Liver (tissue), 8 donors: ENCODE measurements at regions not wholly inside any gene's neighbourhood (a gene's known extent, or its start where the extent isn't known, plus 50 kb on each side); places are given as distances from the start of the nearest gene placed in this dataset.
"Not testable (repeated sequence)": the region's sequence is repeated elsewhere in the genome, so short reads cannot be mapped to it uniquely, and the experiment has no call there.

Source experiments
- DNase-seq: peaks from one replicate; pipeline ENCODE4 v3.0.0-alpha.2; 2017; ENCODE audit warnings: low spot score
- H3K27ac ChIP-seq, 2 donors: one replicate each; pipeline ENCODE4 v1.7.0; 2013; ENCODE audit warnings: inconsistent platforms in 2 of 2, low read length in 2 of 2, control low read depth in 1 of 2, low read depth in 1 of 2, mild to moderate bottlenecking in 1 of 2
- H3K27me3 ChIP-seq, 4 donors: one replicate each; pipeline versions ENCODE4 v1.6.1 to v1.7.0; 2013; ENCODE audit warnings: low read length in 3 of 4, inconsistent platforms in 1 of 4, mild to moderate bottlenecking in 1 of 4, moderate library complexity in 1 of 4; ENCODE audit not compliant: control insufficient read depth in 4 of 4, insufficient read depth in 4 of 4
- H3K36me3 ChIP-seq, 4 donors: one replicate each; pipeline versions ENCODE4 v1.6.1 to v1.7.0; 2013; ENCODE audit warnings: low read length in 3 of 4, mild to moderate bottlenecking in 3 of 4, low read depth in 1 of 4, moderate library complexity in 1 of 4; ENCODE audit not compliant: control insufficient read depth in 4 of 4, insufficient read depth in 3 of 4
- H3K4me1 ChIP-seq, 4 donors: one replicate each; pipeline versions ENCODE4 v1.6.1 to v1.7.0; 2013; ENCODE audit warnings: low read length in 3 of 4, mild to moderate bottlenecking in 3 of 4, moderate library complexity in 1 of 4; ENCODE audit not compliant: control insufficient read depth in 4 of 4, insufficient read depth in 4 of 4
- H3K4me3 ChIP-seq, 3 donors: one replicate each; pipeline versions ENCODE4 v1.6.1 to v1.7.0; 2013; ENCODE audit warnings: low read length in 3 of 3, control low read depth in 1 of 3, low read depth in 1 of 3, mild to moderate bottlenecking in 1 of 3
- H3K9ac ChIP-seq, 2 donors: one replicate each; pipeline ENCODE4 v1.7.0; 2013; ENCODE audit warnings: low read length in 2 of 2, mild to moderate bottlenecking in 2 of 2, moderate library complexity in 2 of 2, control low read depth in 1 of 2, low read depth in 1 of 2
- H3K9me3 ChIP-seq, 4 donors: one replicate each; pipeline versions ENCODE4 v1.6.1 to v1.7.0; 2013; ENCODE audit warnings: low read length in 3 of 4; ENCODE audit not compliant: control insufficient read depth in 4 of 4
- EGR1 ChIP-seq, 2 donors: IDR thresholded peaks; 2 replicates each; pipeline ENCODE4 v1.6.1; 2016 to 2018; ENCODE audit warnings: antibody characterized with exemption in 2 of 2, low read depth in 2 of 2
- FOXA1 ChIP-seq: IDR thresholded peaks from 2 replicates; pipeline ENCODE4 v1.6.1; 2016; ENCODE audit warnings: antibody characterized with exemption
- FOXA2 ChIP-seq: IDR thresholded peaks from 2 replicates; pipeline ENCODE4 v1.6.1; 2016; ENCODE audit warnings: antibody characterized with exemption
- GABPA ChIP-seq, 2 donors: IDR thresholded peaks in 1 of 2; conservative IDR thresholded peaks in 1 of 2; 2 replicates each; pipeline ENCODE4 v1.6.1; 2016; ENCODE audit warnings: antibody characterized with exemption in 2 of 2, mild to moderate bottlenecking in 1 of 2, moderate library complexity in 1 of 2
- HNF4A ChIP-seq, 2 donors: conservative IDR thresholded peaks; 2 replicates each; pipeline ENCODE4 v1.6.1; 2016; ENCODE audit warnings: antibody characterized with exemption in 2 of 2, mild to moderate bottlenecking in 2 of 2
- HNF4G ChIP-seq: IDR thresholded peaks from 2 replicates; pipeline ENCODE4 v1.6.1; 2016; ENCODE audit warnings: antibody characterized with exemption
- JUND ChIP-seq, 2 donors: IDR thresholded peaks; 2 replicates each; pipeline ENCODE4 v1.6.1; 2016; ENCODE audit warnings: antibody characterized with exemption in 2 of 2
- RXRA ChIP-seq, 2 donors: IDR thresholded peaks; 2 replicates each; pipeline ENCODE4 v1.6.1; 2017 to 2018; ENCODE audit warnings: antibody characterized with exemption in 2 of 2, mild to moderate bottlenecking in 1 of 2
- YY1 ChIP-seq: IDR thresholded peaks from 2 replicates; pipeline ENCODE4 v1.6.1; 2016; ENCODE audit warnings: antibody characterized with exemption, mild to moderate bottlenecking
- WGBS: extraction: QIAGEN DNeasy Blood & Tissue Kit; methylation state at CpG from one replicate; pipeline ENCODE4 v1.1.7; 2013; 5-methylcytosine and 5-hydroxymethylcytosine counted together
- TF ChIP-seq, protein P1 (sequence below): IDR thresholded peaks from 2 replicates; pipeline ENCODE4 v1.6.1; 2016; ENCODE audit warnings: antibody characterized with exemption
- TF ChIP-seq, protein P2 (sequence below): IDR thresholded peaks from 2 replicates; pipeline ENCODE4 v1.6.1; 2016; ENCODE audit warnings: antibody characterized with exemption
- TF ChIP-seq, protein P3 (sequence below): fragments of 150-350 bp; IDR thresholded peaks from 2 replicates; pipeline ENCODE4 v1.5.1; 2017; ENCODE audit warnings: improper control_type of control experiment, low read depth, low read length; ENCODE audit not compliant: missing input control
- donor health status: healthy.
- donor health status: healthy.
- donor health status: healthy.
- donor health status: healthy.
- donor health status: healthy.

DNA sequence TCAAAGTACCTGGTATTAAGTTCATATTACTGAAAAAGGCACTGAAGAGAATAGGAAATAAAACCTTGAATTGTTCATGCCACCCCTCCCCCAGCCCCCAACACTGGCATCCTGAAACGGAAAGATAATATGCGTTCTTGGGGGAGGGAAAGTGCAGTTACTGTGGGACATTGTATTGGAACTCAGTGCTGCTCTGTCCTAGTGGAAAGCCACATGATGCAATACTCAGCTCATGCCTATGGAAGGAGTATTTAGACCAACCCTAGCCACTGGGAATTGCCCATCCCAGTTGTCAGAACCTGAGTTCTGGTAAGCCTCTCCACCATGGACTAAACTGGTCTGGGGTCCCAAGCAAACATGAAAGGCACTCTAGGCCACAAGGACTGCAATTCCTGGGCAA lies 680.8 kb upstream of the BCHE start (continued):
- TF ChIP-seq, protein P1, sequence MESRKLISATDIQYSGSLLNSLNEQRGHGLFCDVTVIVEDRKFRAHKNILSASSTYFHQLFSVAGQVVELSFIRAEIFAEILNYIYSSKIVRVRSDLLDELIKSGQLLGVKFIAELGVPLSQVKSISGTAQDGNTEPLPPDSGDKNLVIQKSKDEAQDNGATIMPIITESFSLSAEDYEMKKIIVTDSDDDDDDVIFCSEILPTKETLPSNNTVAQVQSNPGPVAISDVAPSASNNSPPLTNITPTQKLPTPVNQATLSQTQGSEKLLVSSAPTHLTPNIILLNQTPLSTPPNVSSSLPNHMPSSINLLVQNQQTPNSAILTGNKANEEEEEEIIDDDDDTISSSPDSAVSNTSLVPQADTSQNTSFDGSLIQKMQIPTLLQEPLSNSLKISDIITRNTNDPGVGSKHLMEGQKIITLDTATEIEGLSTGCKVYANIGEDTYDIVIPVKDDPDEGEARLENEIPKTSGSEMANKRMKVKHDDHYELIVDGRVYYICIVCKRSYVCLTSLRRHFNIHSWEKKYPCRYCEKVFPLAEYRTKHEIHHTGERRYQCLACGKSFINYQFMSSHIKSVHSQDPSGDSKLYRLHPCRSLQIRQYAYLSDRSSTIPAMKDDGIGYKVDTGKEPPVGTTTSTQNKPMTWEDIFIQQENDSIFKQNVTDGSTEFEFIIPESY, result no peak
- TF ChIP-seq HNF4A (conservative IDR thresholded peaks at IDR 0.05), result no peak
- no peak for TF ChIP-seq EGR1 (IDR thresholded peaks at IDR 0.05; ENCODE audit: low read depth in 2 of 2)
- TF ChIP-seq FOXA2, result no peak
- TF ChIP-seq JUND (IDR thresholded peaks at IDR 0.05), result no peak
- no peak for TF ChIP-seq HNF4G
- no peak for TF ChIP-seq GABPA (IDR thresholded peaks at IDR 0.05 in 1 of 2, conservative IDR thresholded peaks at IDR 0.05 in 1 of 2)
- no peak for TF ChIP-seq YY1
- no peak for TF ChIP-seq FOXA1
- TF ChIP-seq RXRA (IDR thresholded peaks at IDR 0.05), result no peak
- TF ChIP-seq, protein P2, sequence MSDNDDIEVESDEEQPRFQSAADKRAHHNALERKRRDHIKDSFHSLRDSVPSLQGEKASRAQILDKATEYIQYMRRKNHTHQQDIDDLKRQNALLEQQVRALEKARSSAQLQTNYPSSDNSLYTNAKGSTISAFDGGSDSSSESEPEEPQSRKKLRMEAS, result no peak

DNA sequence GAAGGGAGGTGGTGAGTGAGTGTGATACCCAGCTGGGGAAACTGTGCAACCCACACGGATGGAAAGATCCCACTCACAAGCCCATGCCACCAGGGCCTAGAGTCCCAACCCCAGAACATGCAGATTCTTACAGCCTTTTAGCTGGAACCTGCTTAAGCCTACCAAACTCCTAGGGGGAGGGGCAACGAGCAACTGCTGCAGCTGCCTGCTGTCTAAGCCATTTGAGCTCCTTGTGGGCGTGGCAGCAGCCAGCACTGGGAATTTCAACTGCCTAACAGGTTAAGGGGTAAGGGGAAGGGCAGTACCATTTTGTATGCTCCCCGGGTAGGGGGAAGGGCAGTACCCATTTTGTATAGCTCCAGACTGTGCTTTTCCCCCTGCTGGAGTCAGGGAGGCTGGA lies 673.2 kb upstream of the BCHE start:
- DNase-seq, result no peak
- H3K36me3 ChIP-seq, result no peaks in the 10 kb centered on the region
- H3K4me1 ChIP-seq, result no peaks in the 10 kb centered on the region
- TF ChIP-seq GABPA (IDR thresholded peaks at IDR 0.05 in 1 of 2, conservative IDR thresholded peaks at IDR 0.05 in 1 of 2), result no peak
- no peaks in the 10 kb centered on the region for H3K27me3 ChIP-seq
- no peak overlapping the region for H3K4me3 ChIP-seq
- WGBS, result 63% methylated on average over 4 of the region's 4 CpGs
- H3K27ac ChIP-seq, result no peak overlapping the region
- H3K9me3 ChIP-seq, result peaks cover 0 to 6% (median 1%) of the 10 kb centered on the region in 4 donors
- no peak overlapping the region for H3K9ac ChIP-seq

DNA sequence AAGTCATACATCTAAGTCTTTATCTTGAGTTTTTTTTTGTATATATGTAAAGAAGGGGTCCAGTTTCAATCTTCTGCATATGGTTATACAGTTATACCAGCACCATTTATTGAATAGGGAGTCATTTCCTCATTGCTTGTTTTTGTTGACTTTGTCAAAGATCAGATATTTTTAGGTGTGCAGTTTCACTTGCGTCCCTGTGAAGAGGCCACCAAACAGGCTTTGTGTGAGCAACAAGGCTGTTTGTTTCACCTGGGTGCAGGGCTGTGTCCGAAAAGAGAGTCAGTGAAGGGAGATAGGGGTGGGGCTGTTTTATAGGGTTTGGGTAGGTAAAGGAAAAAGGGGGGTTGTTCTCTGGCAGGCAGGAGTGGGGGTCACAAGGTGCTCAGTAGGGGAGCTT lies 663.2 kb upstream of the BCHE start:
- not testable (repeated sequence) for H3K4me1 ChIP-seq, H3K36me3 ChIP-seq, H3K9me3 ChIP-seq, H3K27me3 ChIP-seq, H3K9ac ChIP-seq, H3K4me3 ChIP-seq, DNase-seq, H3K27ac ChIP-seq
- 70% methylated on average over 2 of the region's 2 CpGs for WGBS

DNA sequence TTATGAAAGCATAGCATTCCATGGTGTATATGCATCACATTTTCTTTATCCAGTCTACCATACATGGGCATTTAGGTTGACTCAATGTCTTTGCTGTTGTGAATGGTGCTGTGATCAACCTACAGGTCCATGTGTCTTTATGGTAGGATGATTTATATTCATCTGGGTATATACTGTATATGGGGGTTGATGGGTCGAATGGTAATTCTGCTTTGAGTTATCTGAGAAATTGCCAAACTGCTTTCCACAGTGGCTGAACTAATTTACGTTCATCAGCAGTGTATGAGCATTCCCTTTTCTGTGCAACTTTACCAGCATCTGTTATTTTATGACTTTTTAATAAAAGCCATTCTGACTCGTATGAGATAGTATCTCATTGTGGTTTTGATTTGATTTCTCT lies 662.4 kb upstream of the BCHE start:
- Histone ChIP-seq H3K9ac (no peak overlapping the region), H3K4me3 (no peak overlapping the region), H3K36me3 (no peaks in the 10 kb centered on the region), H3K27ac (no peak overlapping the region), H3K4me1 (no peaks in the 10 kb centered on the region), H3K9me3 (no peaks in the 10 kb centered on the region), H3K27me3 (peaks cover 0 to 5% (median 0%) of the 10 kb centered on the region in 4 donors)
- WGBS, result 68% methylated on average over 3 of the region's 3 CpGs
- no peak for DNase-seq
- TF ChIP-seq, protein P3, sequence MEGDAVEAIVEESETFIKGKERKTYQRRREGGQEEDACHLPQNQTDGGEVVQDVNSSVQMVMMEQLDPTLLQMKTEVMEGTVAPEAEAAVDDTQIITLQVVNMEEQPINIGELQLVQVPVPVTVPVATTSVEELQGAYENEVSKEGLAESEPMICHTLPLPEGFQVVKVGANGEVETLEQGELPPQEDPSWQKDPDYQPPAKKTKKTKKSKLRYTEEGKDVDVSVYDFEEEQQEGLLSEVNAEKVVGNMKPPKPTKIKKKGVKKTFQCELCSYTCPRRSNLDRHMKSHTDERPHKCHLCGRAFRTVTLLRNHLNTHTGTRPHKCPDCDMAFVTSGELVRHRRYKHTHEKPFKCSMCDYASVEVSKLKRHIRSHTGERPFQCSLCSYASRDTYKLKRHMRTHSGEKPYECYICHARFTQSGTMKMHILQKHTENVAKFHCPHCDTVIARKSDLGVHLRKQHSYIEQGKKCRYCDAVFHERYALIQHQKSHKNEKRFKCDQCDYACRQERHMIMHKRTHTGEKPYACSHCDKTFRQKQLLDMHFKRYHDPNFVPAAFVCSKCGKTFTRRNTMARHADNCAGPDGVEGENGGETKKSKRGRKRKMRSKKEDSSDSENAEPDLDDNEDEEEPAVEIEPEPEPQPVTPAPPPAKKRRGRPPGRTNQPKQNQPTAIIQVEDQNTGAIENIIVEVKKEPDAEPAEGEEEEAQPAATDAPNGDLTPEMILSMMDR, result no peak
